AG08396 (cell line): ENCODE measurements at regions not wholly inside any gene's neighbourhood (a gene's known extent, or its start where the extent isn't known, plus 50 kb on each side); places are given as distances from the start of the nearest gene placed in this dataset.
"Not testable (repeated sequence)": the region's sequence is repeated elsewhere in the genome, so short reads cannot be mapped to it uniquely, and the experiment has no call there.

Experiments used
- DNase-seq: peaks from one replicate; pipeline ENCODE4 v3.0.0; 2012; ENCODE audit warnings: low spot score, mixed read lengths

- DNase-seq: not testable (repeated sequence)
Measured at GRCh38 chr2:143922261-143922830, 597.6 kb downstream of the ZEB2 start.

- no peak for DNase-seq
Measured at GRCh38 chr2:143918465-143918989, 601.4 kb downstream of the ZEB2 start.

- DNase-seq: no peak
Measured at GRCh38 chr2:143916781-143917180, 603.1 kb downstream of the ZEB2 start.

GRCh38 chr2:143909577-143910353 is 610.2 kb downstream of the ZEB2 start:
- no peak for DNase-seq

- no peak for DNase-seq
Measured at GRCh38 chr2:143908843-143909242, 611.1 kb downstream of the ZEB2 start.

GRCh38 chr2:143907801-143908200 is 612.1 kb downstream of the ZEB2 start:
- peak; percentile 10 for DNase-seq

- DNase-seq: no peak
Measured at GRCh38 chr2:143906850-143907249, 613.1 kb downstream of the ZEB2 start.

GRCh38 chr2:143905587-143905986 is 614.3 kb downstream of the ZEB2 start:
- DNase-seq: no peak

- DNase-seq: no peak
Measured at GRCh38 chr2:143903172-143903856, 616.6 kb downstream of the ZEB2 start.

- peak; percentile 59 for DNase-seq
Measured at GRCh38 chr2:143901185-143901842, 618.6 kb downstream of the ZEB2 start.

- DNase-seq: no peak
Measured at GRCh38 chr2:143899987-143900386, 619.9 kb downstream of the ZEB2 start.

- DNase-seq: no peak
Measured at GRCh38 chr2:143893371-143893770, 626.5 kb downstream of the ZEB2 start.

GRCh38 chr2:143891879-143892308 is 628.0 kb downstream of the ZEB2 start:
- no peak for DNase-seq

- DNase-seq: no peak
Measured at GRCh38 chr2:143890798-143891197, 629.1 kb downstream of the ZEB2 start.

- DNase-seq: no peak
Measured at GRCh38 chr2:143889216-143889615, 630.7 kb downstream of the ZEB2 start.

- no peak for DNase-seq
Measured at GRCh38 chr2:143885461-143885860, 634.5 kb downstream of the ZEB2 start.

- no peak for DNase-seq
Measured at GRCh38 chr2:143881246-143881645, 638.7 kb downstream of the ZEB2 start.

GRCh38 chr2:143877876-143878530 is 641.9 kb downstream of the ZEB2 start:
- DNase-seq: no peak

GRCh38 chr2:143877056-143877455 is 642.9 kb downstream of the ZEB2 start:
- no peak for DNase-seq

GRCh38 chr2:143875295-143876233 is 644.4 kb downstream of the ZEB2 start:
- no peak for DNase-seq

- no peak for DNase-seq
Measured at GRCh38 chr2:143873886-143874285, 646.0 kb downstream of the ZEB2 start.
